ENCODE measurements at regions not wholly inside any gene's neighbourhood (a gene's known extent, or its start where the extent isn't known, plus 50 kb on each side); places are given as distances from the start of the nearest gene placed in this dataset.

- no peak for DNase-seq (ENCODE audit: low spot score in 2 of 2)
- H3K27me3 ChIP-seq = no peaks in the 10 kb centered on the region
- no peak overlapping the region for H3K4me3 ChIP-seq
- peaks cover 0 to 8% (median 0%) of the 10 kb centered on the region in 4 donors for H3K4me1 ChIP-seq
- 34 to 45% methylated on average over 3 of the region's 3 CpGs for WGBS, 2 donors
- no peaks in the 10 kb centered on the region for H3K36me3 ChIP-seq
- H3K9me3 ChIP-seq = no peaks in the 10 kb centered on the region
- no peak for TF ChIP-seq EP300 (IDR thresholded peaks at IDR 0.05)
- TF ChIP-seq POLR2A (IDR thresholded peaks at IDR 0.05) = no peak
- no peak for TF ChIP-seq CTCF (IDR thresholded peaks at IDR 0.05)
- H3K27ac ChIP-seq = no peak overlapping the region
Measured at GRCh38 chr20:53852014-53852413, 218.4 kb downstream of the BCAS1 start.

GRCh38 chr20:53850319-53850718 lies 220.1 kb downstream of the BCAS1 start:
- WGBS, 2 donors = 82 to 88% methylated on average over 3 of the region's 3 CpGs

GRCh38 chr20:53849471-53850059 lies 220.8 kb downstream of the BCAS1 start:
- no peak for TF ChIP-seq CTCF (IDR thresholded peaks at IDR 0.05)
- no peak for TF ChIP-seq EP300 (IDR thresholded peaks at IDR 0.05)
- no peak for TF ChIP-seq POLR2A (IDR thresholded peaks at IDR 0.05)
- WGBS, 2 donors = 94 to 96% methylated on average over 12 of the region's 12 CpGs
- Histone ChIP-seq H3K27ac (no peak overlapping the region), H3K9me3 (no peaks in the 10 kb centered on the region), H3K27me3 (no peaks in the 10 kb centered on the region), H3K4me1 (peaks cover 0 to 4% (median 0%) of the 10 kb centered on the region in 4 donors), H3K36me3 (no peaks in the 10 kb centered on the region), H3K4me3 (no peak overlapping the region)
- no peak for DNase-seq (ENCODE audit: low spot score in 2 of 2)

More at GRCh38 chr20:53850319-53850718, 220.1 kb downstream of the BCAS1 start:
- H3K36me3 ChIP-seq = no peaks in the 10 kb centered on the region
- no peak overlapping the region for H3K4me3 ChIP-seq
- H3K27me3 ChIP-seq = no peaks in the 10 kb centered on the region
- H3K9me3 ChIP-seq = no peaks in the 10 kb centered on the region
- peaks cover 0 to 4% (median 0%) of the 10 kb centered on the region in 4 donors for H3K4me1 ChIP-seq
- DNase-seq (ENCODE audit: low spot score in 2 of 2) = no peak
- H3K27ac ChIP-seq = no peak overlapping the region
- TF ChIP-seq CTCF (IDR thresholded peaks at IDR 0.05) (no peak), POLR2A (IDR thresholded peaks at IDR 0.05) (no peak), EP300 (IDR thresholded peaks at IDR 0.05) (no peak)

- H3K9me3 ChIP-seq = no peaks in the 10 kb centered on the region
- H3K27me3 ChIP-seq = no peaks in the 10 kb centered on the region
- TF ChIP-seq EP300 (IDR thresholded peaks at IDR 0.05) (no peak), POLR2A (IDR thresholded peaks at IDR 0.05) (no peak), CTCF (IDR thresholded peaks at IDR 0.05) (no peak)
- H3K27ac ChIP-seq = no peak overlapping the region
- peaks cover 0 to 4% (median 0%) of the 10 kb centered on the region in 4 donors for H3K4me1 ChIP-seq
- WGBS, 2 donors = 82 to 86% methylated on average over 4 of the region's 4 CpGs
- no peak overlapping the region for H3K4me3 ChIP-seq
- DNase-seq (ENCODE audit: low spot score in 2 of 2) = no peak
- H3K36me3 ChIP-seq = no peaks in the 10 kb centered on the region
Measured at GRCh38 chr20:53848304-53848703, 222.1 kb downstream of the BCAS1 start.

GRCh38 chr20:53847837-53848170 lies 222.6 kb downstream of the BCAS1 start:
- Histone ChIP-seq H3K36me3 (no peaks in the 10 kb centered on the region), H3K4me1 (peaks cover 0 to 4% (median 0%) of the 10 kb centered on the region in 4 donors), H3K27me3 (no peaks in the 10 kb centered on the region), H3K4me3 (no peak overlapping the region), H3K27ac (no peak overlapping the region), H3K9me3 (no peaks in the 10 kb centered on the region)
- DNase-seq (ENCODE audit: low spot score in 2 of 2) = no peak
- 87 to 89% methylated on average over 2 of the region's 2 CpGs for WGBS, 2 donors
- no peak for TF ChIP-seq POLR2A (IDR thresholded peaks at IDR 0.05)
- no peak for TF ChIP-seq EP300 (IDR thresholded peaks at IDR 0.05)
- no peak for TF ChIP-seq CTCF (IDR thresholded peaks at IDR 0.05)
